NCI-H345 treated with DMSO at 0.1 percent for 48 hours (cell line): ENCODE measurements at regions not wholly inside any gene's neighbourhood (a gene's known extent, or its start where the extent isn't known, plus 50 kb on each side); places are given as distances from the start of the nearest gene placed in this dataset.

Experiments used
- DNase-seq: peaks from one replicate; lab custom pipeline; 2025; ENCODE audit not compliant: unreplicated experiment; lab: John Stamatoyannopoulos, UW

- no peak for DNase-seq
Observed at GRCh38 chr1:112263042-112263441, 133.0 kb upstream of the CTTNBP2NL start.

GRCh38 chr1:112263453-112263852 lies 132.6 kb upstream of the CTTNBP2NL start:
- no peak for DNase-seq

GRCh38 chr1:112264010-112264409 lies 132.0 kb upstream of the CTTNBP2NL start:
- DNase-seq = no peak

- DNase-seq = no peak
Observed at GRCh38 chr1:112264553-112264952, 131.5 kb upstream of the CTTNBP2NL start.

- DNase-seq = no peak
Observed at GRCh38 chr1:112265931-112266330, 130.1 kb upstream of the CTTNBP2NL start.

- DNase-seq = no peak
Observed at GRCh38 chr1:112267206-112267605, 128.8 kb upstream of the CTTNBP2NL start.

GRCh38 chr1:112267929-112268328 lies 128.1 kb upstream of the CTTNBP2NL start:
- no peak for DNase-seq

GRCh38 chr1:112268408-112268807 lies 127.6 kb upstream of the CTTNBP2NL start:
- DNase-seq = no peak

GRCh38 chr1:112271270-112271669 lies 124.7 kb upstream of the CTTNBP2NL start:
- DNase-seq = no peak

- no peak for DNase-seq
Observed at GRCh38 chr1:112272101-112272772, 123.8 kb upstream of the CTTNBP2NL start.

- DNase-seq = no peak
Observed at GRCh38 chr1:112284796-112285195, 111.2 kb upstream of the CTTNBP2NL start.

GRCh38 chr1:112285316-112285715 lies 110.7 kb upstream of the CTTNBP2NL start:
- DNase-seq = no peak

- no peak for DNase-seq
Observed at GRCh38 chr1:112285746-112286145, 110.3 kb upstream of the CTTNBP2NL start.

GRCh38 chr1:112296908-112297307 lies 99.1 kb upstream of the CTTNBP2NL start:
- peak; percentile 87 for DNase-seq

GRCh38 chr1:112297536-112297935 lies 98.5 kb upstream of the CTTNBP2NL start:
- no peak for DNase-seq

- peak; percentile 32 for DNase-seq
Observed at GRCh38 chr1:112298558-112298957, 97.5 kb upstream of the CTTNBP2NL start.

- DNase-seq = no peak
Observed at GRCh38 chr1:112304126-112304525, 91.9 kb upstream of the CTTNBP2NL start.

GRCh38 chr1:112304612-112305011 lies 91.4 kb upstream of the CTTNBP2NL start:
- DNase-seq = no peak

GRCh38 chr1:112307930-112308591 lies 88.0 kb upstream of the CTTNBP2NL start:
- no peak for DNase-seq

GRCh38 chr1:112308716-112309115 lies 87.3 kb upstream of the CTTNBP2NL start:
- no peak for DNase-seq

- DNase-seq = no peak
Observed at GRCh38 chr1:112309499-112309898, 86.5 kb upstream of the CTTNBP2NL start.

GRCh38 chr1:112312315-112312714 lies 83.7 kb upstream of the CTTNBP2NL start:
- DNase-seq = no peak

GRCh38 chr1:112312879-112313278 lies 83.1 kb upstream of the CTTNBP2NL start:
- no peak for DNase-seq
